NCI-H510A treated with DMSO at 0.1 percent for 48 hours (cell line): ENCODE measurements at regions not wholly inside any gene's neighbourhood (a gene's known extent, or its start where the extent isn't known, plus 50 kb on each side); places are given as distances from the start of the nearest gene placed in this dataset.
"Not testable (repeated sequence)": the region's sequence is repeated elsewhere in the genome, so short reads cannot be mapped to it uniquely, and the experiment has no call there.

Experiments used
- DNase-seq: peaks from one replicate; lab custom pipeline; 2025; lab: John Stamatoyannopoulos, UW

DNA sequence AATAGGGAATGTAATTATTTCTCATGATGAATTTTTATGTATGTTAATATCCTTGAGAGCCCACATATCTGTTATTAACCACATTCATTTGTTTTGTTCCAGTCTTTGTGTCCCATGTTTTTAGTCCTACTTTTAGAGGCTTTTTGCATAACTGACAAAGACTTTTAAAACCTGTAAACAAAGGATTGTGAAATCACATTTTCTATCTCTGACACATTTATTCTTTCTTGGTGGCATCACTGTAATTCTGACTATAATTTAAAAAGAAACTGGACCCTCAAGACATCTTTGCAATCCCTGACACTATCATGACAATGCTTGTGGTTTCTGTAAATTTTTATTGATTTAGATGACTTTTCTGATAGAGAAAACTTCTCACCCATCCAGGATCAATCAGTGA is 313.1 kb downstream of the SIPA1L2 start:
- no peak for DNase-seq

- DNase-seq: not testable (repeated sequence)
Observed at GRCh38 chr1:232313876-232314275, 316.1 kb downstream of the SIPA1L2 start.

GRCh38 chr1:232310541-232310940 is 319.4 kb downstream of the SIPA1L2 start:
- DNase-seq: no peak

- no peak for DNase-seq
Observed at GRCh38 chr1:232308616-232309015, 321.3 kb downstream of the SIPA1L2 start.

DNA sequence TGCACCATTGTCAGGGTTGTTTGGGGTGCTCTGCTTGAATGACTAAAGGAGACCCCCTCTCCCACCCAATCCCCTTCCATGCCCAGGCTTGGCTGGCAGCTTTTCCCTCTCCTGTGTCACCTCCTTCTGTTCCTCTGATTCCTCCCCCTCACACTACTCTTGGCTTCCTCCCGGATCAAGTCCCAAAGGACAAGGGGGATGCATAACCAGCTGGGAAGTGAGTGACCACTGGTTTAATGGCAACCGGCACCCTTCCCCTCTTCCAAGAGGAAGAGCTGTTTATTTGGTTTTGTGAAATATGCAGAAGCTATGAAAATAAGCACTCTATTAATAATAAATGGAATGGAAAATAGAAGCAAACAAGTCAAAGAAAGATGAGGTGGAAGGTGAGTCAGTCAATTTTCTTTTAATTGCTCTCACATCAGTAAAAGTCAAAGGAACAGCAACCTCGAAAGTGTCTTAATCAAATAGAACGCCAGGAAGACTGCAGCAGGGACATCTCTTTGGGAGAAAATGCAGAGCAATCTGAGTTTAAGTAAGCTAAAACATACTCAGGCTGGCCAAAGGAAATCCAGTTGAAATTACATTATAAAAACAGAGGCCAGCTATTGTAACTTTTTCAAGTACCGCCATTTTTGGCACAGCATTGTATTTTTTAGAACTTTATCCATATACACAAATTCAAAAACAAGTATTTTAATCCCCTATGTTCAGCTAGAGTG is 322.5 kb downstream of the SIPA1L2 start:
- DNase-seq: no peak

GRCh38 chr1:232306269-232306961 is 323.5 kb downstream of the SIPA1L2 start:
- peak; percentile 84 for DNase-seq

- DNase-seq: peak; percentile 87
Observed at GRCh38 chr1:232305050-232305449, 324.9 kb downstream of the SIPA1L2 start.

DNA sequence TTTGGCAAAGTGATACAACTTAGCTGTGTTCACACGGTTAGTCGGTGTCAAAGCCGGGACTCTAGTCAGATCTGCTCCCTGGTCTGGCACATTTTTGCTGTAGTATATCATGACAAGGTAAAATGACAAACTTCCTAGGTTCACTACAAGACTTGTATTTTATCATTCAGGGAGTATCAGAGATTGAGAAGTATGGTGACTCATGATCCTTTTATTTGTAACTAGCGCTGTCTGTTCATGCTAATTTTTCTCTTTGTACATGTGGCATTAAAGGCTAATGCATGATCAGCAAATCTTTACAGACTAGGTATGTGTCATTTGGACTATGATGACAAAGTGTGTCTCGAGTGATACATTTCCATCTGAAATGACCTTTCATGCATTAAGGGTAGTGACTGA is 326.7 kb downstream of the SIPA1L2 start:
- no peak for DNase-seq

GRCh38 chr1:232302376-232303221 is 327.3 kb downstream of the SIPA1L2 start:
- peak; percentile 56 for DNase-seq

GRCh38 chr1:232301246-232301645 is 328.7 kb downstream of the SIPA1L2 start:
- DNase-seq: no peak

- DNase-seq: no peak
Observed at GRCh38 chr1:232300466-232300865, 329.5 kb downstream of the SIPA1L2 start.

DNA sequence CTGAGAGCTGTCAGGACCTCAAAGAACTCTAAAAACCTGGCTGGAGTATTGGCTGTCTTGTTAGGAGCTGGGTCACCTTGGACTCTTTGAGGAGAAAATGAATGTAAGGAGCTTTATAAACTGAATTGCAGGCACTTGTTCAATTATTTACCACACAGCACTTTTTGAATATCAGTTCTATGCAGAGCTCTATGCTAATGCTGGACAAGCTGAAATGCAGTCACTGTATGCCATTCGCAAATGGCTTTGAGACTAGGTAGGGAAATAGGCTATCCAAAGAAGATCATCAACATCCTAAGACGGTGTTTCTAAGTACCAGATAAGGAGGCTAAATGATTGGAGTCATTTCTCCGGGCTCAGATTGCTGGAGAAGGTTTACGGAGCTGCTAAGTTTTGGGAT is 333.5 kb downstream of the SIPA1L2 start:
- no peak for DNase-seq

GRCh38 chr1:232293361-232293760 is 336.6 kb downstream of the SIPA1L2 start:
- no peak for DNase-seq

DNA sequence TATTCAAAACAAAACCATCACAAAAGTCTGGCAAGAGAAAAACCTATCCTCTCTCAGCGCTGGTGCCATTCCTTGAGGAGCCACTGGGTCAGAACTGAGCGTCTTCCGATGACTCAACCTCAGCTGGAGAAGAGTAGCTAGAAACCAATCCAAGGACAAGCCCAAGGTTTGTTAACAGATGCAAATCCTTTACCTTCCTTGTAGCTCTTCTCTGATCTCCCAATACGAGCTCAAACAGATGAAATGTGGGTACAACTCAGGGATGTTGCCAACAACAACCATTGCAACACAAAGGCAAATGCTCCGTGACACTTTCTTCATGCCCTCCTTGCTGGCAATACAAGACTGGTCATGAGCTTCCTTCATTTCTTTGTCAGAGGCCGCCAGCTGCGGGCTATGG is 337.1 kb downstream of the SIPA1L2 start:
- DNase-seq: peak; percentile 89

DNA sequence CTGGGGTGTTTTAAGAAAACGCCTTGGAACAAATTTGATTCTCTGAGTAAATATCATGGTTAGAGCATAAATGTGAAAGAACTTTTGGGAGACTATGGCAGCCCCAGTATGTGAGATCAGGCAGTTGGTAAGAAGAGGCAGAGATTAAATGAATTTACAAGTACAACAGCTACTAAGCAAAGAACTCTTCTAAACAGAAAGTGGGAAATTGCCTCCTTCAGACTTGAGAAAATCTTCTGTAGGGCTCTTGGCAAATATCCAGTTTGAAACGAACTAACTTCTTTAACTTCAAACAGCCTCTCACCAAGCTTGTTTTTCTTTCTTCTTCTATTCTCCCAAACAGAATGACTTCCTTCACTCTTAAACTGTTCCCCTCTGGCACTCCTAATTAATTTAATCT is 337.7 kb downstream of the SIPA1L2 start:
- no peak for DNase-seq

GRCh38 chr1:232291681-232292080 is 338.3 kb downstream of the SIPA1L2 start:
- no peak for DNase-seq

DNA sequence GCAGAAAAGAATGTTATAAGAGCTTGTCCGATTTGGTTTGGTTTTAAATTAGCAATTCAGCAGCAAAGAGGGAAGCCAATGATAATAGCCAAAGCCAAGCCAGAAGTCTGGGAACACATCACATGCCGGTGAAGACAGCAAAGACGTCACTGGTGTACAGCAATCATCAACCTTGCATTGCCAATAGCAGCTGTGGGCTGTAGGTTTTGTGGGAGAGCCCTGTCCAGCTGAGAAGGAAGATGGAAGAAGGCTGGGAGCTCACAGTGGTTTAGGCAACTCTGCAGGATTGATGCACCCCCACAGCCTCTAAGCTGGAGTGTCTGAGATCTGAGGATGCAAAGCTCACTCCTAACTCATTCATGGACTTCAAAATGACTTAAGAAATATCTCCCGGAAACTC is 338.7 kb downstream of the SIPA1L2 start:
- DNase-seq: no peak

DNA sequence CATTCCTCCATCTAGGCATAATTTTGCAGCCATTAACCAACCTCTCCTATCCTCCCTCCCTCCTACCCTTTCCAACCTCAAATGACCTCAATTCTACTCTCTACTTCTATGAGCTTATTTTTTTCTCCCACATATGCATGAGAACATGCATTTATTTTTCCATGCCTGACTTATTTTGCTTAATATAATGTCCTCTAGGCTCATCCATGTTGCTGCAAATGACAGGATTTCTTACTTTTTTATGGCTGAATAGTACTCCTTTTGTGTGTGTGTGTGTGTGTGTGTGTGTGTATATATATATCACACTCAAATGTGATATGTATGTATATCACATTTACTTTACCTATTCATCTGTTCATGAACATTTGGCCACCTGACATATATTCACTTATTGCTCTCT is 339.4 kb downstream of the SIPA1L2 start:
- no peak for DNase-seq

- no peak for DNase-seq
Observed at GRCh38 chr1:232287676-232288569, 342.0 kb downstream of the SIPA1L2 start.

DNA sequence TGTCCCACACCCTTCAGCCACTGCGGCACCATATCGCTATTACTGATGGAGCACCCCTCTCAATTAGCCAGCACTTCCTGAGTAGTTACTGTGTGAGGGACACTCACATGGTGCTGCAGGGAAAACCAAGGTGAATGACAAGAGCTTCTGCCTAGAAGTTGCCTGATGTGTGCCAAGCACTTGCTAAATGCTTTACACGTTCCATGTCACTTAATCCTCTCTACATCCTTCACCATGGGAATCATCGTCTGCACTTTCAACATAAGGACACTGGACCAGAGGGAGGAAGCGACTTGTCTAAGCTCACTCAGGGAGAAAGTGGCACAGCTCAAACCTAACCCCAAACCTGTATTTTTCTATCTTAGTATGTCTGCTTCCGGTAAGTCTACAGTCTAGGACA is 344.8 kb downstream of the SIPA1L2 start:
- no peak for DNase-seq

DNA sequence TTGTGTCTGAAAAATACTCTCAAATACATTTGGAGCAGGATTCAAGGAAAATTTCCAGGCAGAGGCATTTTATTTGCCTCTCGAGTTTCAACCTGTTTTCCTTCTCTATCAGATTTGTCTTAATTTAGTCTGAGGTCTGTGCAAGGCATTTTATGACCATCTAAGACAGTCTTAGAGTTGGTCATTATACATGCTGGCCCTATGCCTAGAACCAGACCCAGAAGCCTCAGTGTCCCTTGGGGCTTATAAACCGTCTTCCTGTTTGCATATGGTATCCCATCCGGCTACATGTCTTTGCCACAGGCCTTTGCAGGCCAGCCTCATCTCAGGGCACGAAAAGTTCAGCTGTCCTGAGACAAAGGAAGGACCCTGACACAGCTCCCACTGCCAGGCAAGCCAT is 346.1 kb downstream of the SIPA1L2 start:
- DNase-seq: no peak

GRCh38 chr1:232282498-232282897 is 347.4 kb downstream of the SIPA1L2 start:
- no peak for DNase-seq
